CD4-positive, alpha-beta T cell treated with Interleukin-17A for 1 hour (primary cell): ENCODE measurements at regions not wholly inside any gene's neighbourhood (a gene's known extent, or its start where the extent isn't known, plus 50 kb on each side); places are given as distances from the start of the nearest gene placed in this dataset.
"Not testable (repeated sequence)": the region's sequence is repeated elsewhere in the genome, so short reads cannot be mapped to it uniquely, and the experiment has no call there.

ENCODE experiments used
- DNase-seq: peaks from one replicate; pipeline ENCODE4 v3.0.0-alpha.2; 2020

- no peak for DNase-seq
These were observed 309.7 kb downstream of the MYCN start for GRCh38 chr2:16250056-16250425.

DNA sequence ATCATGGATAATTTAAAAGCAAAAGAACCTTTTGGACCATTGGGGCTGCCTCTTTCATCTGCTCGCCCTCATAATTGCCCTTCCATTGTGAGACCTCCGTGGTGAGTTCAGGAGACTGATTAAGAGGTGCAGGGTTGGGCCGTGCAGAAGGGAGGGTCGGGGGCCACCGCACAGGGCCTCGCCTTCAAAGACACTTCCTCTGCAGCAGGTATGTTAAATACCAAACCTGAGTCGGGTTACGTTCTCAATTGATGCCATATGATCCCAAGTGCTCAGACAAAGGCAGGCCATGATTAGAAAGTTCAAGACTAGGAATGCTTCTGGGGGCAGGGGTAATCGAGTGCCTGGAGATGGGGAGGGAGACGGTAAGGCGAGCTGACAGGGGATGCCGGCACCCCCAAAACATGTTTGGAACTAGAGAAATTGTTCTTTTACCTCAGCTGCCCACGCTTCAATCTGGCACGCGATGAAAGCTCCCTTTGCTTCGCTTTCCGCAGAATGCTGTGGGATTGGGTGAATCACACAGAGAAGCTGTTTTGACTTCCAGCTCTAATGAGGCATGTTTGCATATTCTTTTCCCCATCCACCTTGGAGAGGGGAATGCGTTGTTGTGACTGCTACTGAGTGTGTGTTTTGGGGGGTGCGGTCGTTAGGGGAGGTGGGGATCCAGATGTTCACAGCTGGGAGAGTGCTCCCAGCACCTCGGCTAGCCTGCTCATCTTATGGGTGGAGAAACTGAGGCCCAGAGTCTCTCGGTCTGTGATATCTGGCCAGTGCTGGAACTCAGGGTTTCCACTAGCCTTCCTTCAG is 309.1 kb downstream of the MYCN start:
- DNase-seq, result no peak

DNA sequence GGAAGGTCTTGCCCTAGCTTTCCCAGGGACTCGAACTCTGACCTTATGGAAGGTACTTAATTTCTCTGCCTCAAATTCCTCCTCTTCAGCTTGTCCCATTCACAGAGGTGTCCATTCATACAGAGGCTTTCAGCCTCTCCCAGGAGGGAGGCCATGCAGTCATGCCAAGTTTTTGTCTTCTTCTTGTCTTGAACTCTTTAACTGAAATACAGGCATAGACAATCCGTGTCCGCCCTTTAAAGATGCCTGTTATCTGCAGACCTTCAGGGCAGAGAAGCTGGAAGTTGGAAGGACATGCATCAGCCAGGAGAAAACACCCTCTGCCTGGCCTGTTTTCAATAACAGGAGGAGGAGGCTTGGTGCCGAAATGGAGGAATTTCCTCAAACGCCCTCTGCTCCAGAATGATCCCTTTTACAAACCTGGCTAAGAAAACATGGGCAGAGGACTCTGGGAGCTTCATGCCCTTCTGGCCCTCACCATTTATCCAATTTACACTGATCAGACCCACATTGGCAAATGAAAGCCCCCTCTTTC is 308.3 kb downstream of the MYCN start:
- DNase-seq, result no peak

DNA sequence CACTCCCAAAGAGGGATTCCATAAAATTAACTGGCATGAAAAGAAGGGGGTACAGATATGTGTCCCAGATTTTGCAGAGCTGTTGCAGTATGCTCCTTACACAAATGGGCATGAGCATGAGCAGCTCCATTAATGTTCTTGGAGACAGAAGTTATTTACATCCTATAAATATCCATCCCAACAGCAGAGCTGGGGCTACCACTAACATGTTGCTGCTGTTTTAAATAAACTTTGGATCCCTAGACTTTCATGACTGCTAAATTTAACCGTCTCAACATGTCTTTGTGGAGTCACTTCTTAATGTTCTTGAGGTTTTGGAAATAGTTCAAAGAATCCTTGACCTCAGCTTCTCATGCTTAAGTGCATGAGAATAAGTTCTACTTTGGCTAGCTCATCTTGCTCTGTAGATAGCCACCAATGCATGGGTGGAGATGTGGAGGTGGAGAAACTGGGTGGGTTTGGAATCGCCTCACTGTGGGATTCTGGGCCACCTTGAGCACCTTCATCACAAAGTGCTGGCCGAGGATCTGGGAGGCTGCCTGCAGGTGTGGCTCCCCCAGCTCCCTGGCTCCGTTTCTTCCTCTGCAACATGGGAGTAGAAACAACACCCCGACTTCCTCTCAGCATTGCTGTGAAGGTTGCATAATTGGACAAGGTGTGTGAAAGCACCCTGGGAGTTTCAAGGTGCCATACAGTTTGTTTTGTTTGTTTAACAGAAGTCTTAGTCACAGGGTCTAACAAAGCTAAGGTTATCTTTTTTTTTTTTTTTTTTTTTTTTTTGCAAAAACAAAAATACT is 307.2 kb downstream of the MYCN start:
- no peak for DNase-seq

- no peak for DNase-seq
These were observed 306.6 kb downstream of the MYCN start for GRCh38 chr2:16246911-16247310.

GRCh38 chr2:16246281-16246850 is 306.0 kb downstream of the MYCN start:
- DNase-seq, result no peak

GRCh38 chr2:16245481-16246054 is 305.2 kb downstream of the MYCN start:
- DNase-seq, result no peak

- DNase-seq, result no peak
These were observed 304.6 kb downstream of the MYCN start for GRCh38 chr2:16244966-16245320.

DNA sequence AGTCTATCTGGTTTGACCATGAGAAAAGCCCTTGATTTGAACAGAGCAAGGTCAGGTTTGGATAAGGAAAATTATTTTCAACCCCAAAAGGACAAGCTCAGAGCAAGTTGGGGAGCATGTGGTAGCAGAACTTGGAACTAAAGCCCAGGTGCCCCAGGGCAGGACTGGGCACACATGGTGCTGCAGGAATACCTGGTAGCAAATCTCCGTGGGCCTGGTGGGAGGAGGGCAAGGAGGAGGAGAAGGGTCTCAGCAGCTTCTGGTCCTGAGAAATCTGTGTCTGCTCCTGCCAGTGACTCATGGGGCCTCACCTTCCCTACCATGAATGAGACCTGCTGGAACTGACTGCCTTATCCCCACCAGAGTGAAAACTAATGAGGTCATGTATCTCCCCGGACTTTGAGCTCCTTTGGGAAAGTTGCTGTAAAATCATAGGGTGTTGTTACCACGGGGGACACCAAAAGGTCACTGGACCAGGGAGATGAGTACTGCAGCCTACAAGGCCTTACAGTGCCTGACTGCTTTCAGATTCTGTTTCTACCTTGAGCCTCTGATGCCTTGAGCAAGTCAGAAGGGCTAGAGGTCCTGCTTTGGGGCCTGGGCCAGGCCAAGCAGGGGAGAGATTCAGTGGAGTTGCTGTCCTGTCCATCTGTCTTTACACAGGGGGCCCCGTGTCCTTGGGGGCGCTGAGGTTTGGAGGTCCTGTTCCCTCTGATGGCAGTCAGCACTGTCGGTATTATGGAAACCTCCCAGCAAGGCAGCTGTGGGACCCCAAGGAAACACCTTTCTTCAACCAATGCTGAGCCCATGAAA is 304.0 kb downstream of the MYCN start:
- DNase-seq, result no peak

DNA sequence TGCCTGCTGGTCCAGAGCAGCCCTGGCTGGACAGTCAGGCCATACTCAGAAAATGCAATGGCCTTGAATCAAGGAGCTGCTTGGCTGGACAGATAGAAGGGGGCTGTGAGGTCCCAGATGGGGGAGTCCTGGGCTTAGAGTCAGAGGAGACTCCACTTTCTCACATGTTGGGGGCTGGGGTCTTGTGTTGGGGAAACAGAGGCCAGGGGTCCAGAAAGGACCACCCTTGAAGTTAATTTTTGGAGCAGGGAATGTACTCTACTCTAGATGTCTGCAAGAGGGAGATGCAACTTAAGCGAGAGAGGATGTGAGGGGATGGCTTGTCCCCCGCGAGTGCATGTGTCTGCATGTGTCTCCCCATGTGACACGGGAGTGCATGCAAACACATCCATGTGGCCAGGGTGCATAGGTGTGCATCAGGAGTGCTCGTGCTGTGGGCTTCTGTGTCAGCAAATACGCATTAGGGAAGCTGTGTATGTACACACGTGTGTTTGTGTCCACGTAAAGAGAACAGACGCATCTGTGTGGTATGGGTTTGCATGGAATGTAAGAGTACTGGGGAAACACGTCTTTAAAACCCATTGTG is 303.2 kb downstream of the MYCN start:
- no peak for DNase-seq

- no peak for DNase-seq
These were observed 302.6 kb downstream of the MYCN start for GRCh38 chr2:16242906-16243305.

DNA sequence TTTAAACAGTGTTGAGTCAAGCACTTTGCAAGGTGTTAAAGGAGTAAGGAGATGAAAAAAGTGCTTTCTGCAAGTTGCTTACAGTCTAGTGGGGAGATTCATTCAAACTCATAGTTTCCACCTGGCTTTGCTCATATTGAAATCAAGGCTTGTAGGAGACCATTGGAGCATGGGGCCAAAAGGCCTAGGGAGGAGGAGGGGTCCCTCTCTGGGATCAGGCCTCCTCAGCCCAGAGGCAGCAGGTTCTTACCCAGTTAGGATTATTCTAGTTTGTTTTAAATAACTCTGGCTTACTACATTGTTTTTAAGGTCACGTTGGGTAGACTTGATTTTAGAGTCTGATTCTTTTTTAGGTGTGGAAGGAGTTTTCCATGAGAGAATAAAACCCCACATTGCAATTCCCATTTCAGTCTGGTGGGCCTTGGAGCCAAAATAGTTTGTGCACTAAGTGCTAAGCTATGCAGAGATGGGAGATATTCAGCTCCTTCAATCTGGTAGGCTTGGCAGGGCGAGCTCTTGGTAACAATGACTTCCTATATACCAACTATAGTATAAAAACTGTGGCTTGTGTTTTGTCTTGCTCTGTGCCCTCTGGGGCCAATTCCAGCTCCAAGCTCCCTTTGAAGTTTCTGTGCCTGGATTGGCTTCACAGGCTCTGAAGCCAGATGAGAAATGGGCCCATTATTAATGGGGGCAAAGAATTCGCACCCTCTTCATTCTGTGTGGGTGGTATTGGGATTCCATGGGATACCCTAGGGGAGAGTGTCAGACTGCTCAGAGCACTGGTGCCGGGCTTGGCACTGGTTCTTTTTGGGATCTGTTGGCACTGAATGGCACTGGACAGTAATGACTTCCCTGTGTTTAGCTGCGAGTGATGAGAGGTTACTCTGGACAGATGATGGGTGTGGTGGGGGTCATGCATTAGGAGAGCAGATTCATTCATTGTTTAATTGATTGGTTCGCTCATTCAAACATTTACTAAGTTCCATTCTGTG is 301.1 kb downstream of the MYCN start:
- DNase-seq, result no peak

GRCh38 chr2:16240402-16240801 is 300.1 kb downstream of the MYCN start:
- DNase-seq, result no peak

DNA sequence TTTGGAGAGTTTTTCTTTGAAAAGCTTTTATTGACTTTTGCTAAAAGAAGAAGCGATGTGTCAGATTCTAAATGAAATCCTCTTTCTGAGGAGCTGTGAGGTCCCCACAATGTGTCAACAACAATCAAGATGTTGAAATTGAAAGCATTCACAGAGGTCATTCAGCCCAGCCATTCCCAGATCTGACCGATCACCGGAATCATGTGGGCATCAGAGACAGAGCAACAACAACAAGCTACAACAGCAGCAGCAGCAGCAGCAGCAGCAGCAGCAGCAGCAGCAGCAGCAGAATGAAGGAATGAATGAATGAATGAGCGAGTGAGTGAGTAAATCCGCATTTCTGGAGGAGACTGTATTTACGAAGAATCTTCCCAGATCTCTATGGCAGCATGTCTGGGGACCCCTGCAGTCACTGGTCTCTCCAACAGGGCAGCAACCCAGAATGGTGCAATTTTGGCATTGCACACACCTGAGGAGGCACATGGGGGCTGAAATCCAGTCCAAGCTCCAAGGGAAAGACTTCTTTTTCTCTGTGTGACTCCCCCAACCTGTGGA is 299.0 kb downstream of the MYCN start:
- DNase-seq, result no peak

- DNase-seq, result no peak
These were observed 298.4 kb downstream of the MYCN start for GRCh38 chr2:16238786-16239185.

DNA sequence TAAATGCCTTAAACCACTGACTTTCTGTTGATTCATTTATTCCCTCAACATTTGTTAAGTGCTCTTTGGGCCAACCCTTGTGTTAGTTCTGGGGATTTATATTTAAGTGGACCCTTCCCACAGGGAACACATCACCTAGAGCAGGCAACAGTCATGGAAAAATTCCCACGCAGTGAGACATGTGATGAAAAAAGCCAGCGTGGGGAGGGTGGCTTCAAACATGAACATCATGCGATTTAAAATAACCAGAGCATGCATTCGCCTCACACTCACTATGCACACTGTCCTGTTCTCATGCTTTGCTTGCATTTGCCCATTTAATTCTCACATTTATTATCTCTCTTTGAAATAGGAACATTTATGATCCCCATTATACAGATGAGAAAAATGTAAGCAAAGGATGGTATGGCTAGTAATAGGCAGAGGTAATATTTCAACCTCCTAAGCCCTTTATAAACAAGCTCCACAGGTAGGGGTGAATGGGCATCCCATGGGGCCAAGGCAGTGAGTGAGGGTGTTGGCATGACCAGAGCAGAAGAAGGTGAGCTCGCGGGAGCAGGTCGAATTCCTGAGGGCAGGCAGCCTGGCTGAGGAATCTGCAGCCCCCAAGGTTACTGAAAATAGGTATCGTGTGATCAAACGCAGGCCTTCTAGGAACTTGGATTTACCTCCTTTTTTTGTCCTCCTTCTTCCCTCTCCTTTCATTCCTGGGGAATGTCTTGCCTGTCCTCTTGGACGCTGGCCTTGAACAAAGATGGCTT is 297.8 kb downstream of the MYCN start:
- no peak for DNase-seq

DNA sequence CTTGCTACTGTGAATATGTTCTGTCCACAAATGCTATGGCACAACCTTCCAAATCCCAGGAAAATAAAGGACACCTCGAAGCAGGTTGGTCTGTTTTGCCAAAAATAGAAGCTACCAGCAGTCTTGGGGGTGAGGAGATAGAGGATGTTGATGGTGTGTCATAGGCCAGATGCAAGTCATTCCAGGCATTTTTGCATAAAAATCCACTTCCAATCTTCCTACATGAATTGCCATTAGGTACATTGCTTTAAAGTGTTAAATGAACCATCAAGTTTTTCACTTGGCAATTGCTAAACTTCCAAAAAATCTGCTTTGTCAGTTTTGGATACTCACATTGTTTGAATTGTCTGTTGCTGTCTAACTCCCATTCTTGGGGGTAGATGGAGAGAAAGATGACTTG is 295.4 kb downstream of the MYCN start:
- no peak for DNase-seq

DNA sequence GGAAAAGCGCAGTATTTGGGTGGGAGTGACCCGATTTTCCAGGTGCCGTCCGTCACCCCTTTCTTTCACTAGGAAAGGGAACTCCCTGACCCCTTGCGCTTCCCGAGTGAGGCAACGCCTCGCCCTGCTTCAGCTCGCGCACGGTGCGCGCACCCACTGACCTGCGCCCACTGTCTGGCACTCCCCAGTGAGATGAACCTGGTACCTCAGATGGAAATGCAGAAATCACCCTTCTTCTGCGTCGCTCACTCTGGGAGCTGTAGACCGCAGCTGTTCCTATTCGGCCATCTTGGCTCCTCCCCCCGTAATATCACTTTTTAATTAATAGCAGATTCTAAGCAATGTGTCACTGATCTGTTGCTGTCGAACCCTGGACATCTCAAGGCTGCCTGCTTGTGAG is 294.9 kb downstream of the MYCN start:
- not testable (repeated sequence) for DNase-seq

- DNase-seq, result no peak
These were observed 288.6 kb downstream of the MYCN start for GRCh38 chr2:16228951-16229350.

DNA sequence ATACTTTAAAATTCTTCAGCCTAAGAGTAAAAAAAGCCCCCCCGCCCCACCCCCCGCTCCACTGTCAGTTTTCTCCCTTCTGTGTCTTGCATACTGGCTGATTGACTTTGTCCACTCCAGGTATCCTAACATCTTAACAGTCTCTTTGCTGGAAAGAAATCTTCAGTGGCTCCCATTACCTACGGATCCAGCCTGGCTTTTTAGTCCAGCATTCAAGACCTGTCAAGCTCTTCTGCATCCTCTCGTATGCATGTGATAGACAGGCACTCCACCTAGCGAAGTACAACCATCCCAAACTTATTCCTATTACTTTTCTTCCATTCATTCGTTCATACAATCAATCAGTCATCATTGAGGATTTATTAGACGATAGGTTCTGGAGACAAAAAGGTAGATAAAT is 288.1 kb downstream of the MYCN start:
- no peak for DNase-seq
